ENCODE measurements at regions not wholly inside any gene's neighbourhood (a gene's known extent, or its start where the extent isn't known, plus 50 kb on each side); places are given as distances from the start of the nearest gene placed in this dataset.

GRCh38 chr4:107183155-107183774 lies 147.2 kb upstream of the DKK2 start:
- Histone ChIP-seq H3K27ac (ENCODE audit: low read depth in 2 of 2, low read length in 2 of 2) (no peak overlapping the region), H3K36me3 (ENCODE audit: control insufficient read depth in 2 of 3, insufficient read depth in 3 of 3, low read length in 3 of 3) (no peaks in the 10 kb centered on the region), H3K4me1 (ENCODE audit: control insufficient read depth in 2 of 3, insufficient read depth in 2 of 3, low read depth in 1 of 3, low read length in 3 of 3) (no peaks in the 10 kb centered on the region), H3K4me3 (ENCODE audit: low read length in 3 of 3) (no peak overlapping the region), H3K9ac (ENCODE audit: low read length in 3 of 3) (no peak overlapping the region), H3K9me3 (ENCODE audit: control insufficient read depth in 2 of 3, insufficient read depth in 1 of 3, low read length in 3 of 3) (no peaks in the 10 kb centered on the region), H3K27me3 (ENCODE audit: control insufficient read depth, insufficient read depth, low read length) (no peaks in the 10 kb centered on the region)
- DNase-seq: peak in 3 of 5 donors; percentile 21 to 83 (median 63)
- FAIRE-seq: peak; percentile 74
- TF ChIP-seq CTCF (IDR thresholded peaks at IDR 0.05; ENCODE audit: borderline replicate concordance, extremely low read depth, insufficient read depth): peak; percentile 74
- intact Hi-C loops (cut with DNase I): no loop called here

- no peak overlapping the region for H3K9ac ChIP-seq (ENCODE audit: low read length in 3 of 3)
- FAIRE-seq (no peak), DNase-seq (no peak)
- no peaks in the 10 kb centered on the region for H3K27me3 ChIP-seq (ENCODE audit: control insufficient read depth, insufficient read depth, low read length)
- no peak for TF ChIP-seq CTCF (IDR thresholded peaks at IDR 0.05; ENCODE audit: borderline replicate concordance, extremely low read depth, insufficient read depth)
- H3K9me3 ChIP-seq (ENCODE audit: control insufficient read depth in 2 of 3, insufficient read depth in 1 of 3, low read length in 3 of 3): no peaks in the 10 kb centered on the region
- H3K27ac ChIP-seq (ENCODE audit: low read depth in 2 of 2, low read length in 2 of 2): no peak overlapping the region
- no peaks in the 10 kb centered on the region for H3K36me3 ChIP-seq (ENCODE audit: control insufficient read depth in 2 of 3, insufficient read depth in 3 of 3, low read length in 3 of 3)
- no peaks in the 10 kb centered on the region for H3K4me1 ChIP-seq (ENCODE audit: control insufficient read depth in 2 of 3, insufficient read depth in 2 of 3, low read depth in 1 of 3, low read length in 3 of 3)
- H3K4me3 ChIP-seq (ENCODE audit: low read length in 3 of 3): no peak overlapping the region
- intact Hi-C loops (cut with DNase I): no loop called here
Observed at GRCh38 chr4:107182347-107182746, 146.2 kb upstream of the DKK2 start.

- DNase-seq: no peak
- H3K36me3 ChIP-seq (ENCODE audit: control insufficient read depth in 2 of 3, insufficient read depth in 3 of 3, low read length in 3 of 3): no peaks in the 10 kb centered on the region
Observed at GRCh38 chr4:107166873-107167450, 130.8 kb upstream of the DKK2 start.

More at GRCh38 chr4:107166873-107167450, 130.8 kb upstream of the DKK2 start:
- no peak overlapping the region for H3K27ac ChIP-seq (ENCODE audit: low read depth in 2 of 2, low read length in 2 of 2)
- no peak for FAIRE-seq
- no peaks in the 10 kb centered on the region for H3K4me1 ChIP-seq (ENCODE audit: control insufficient read depth in 2 of 3, insufficient read depth in 2 of 3, low read depth in 1 of 3, low read length in 3 of 3)
- peaks cover 0 to 8% (median 6%) of the 10 kb centered on the region in 3 donors for H3K9me3 ChIP-seq (ENCODE audit: control insufficient read depth in 2 of 3, insufficient read depth in 1 of 3, low read length in 3 of 3)
- TF ChIP-seq CTCF (IDR thresholded peaks at IDR 0.05; ENCODE audit: borderline replicate concordance, extremely low read depth, insufficient read depth): no peak
- no peak overlapping the region for H3K9ac ChIP-seq (ENCODE audit: low read length in 3 of 3)
- no peaks in the 10 kb centered on the region for H3K27me3 ChIP-seq (ENCODE audit: control insufficient read depth, insufficient read depth, low read length)
- H3K4me3 ChIP-seq (ENCODE audit: low read length in 3 of 3): no peak overlapping the region
- intact Hi-C loops (cut with DNase I): no loop called here

Measured in kidney (tissue), 13 donors.